HT1080 (cell line): ENCODE measurements at regions not wholly inside any gene's neighbourhood (a gene's known extent, or its start where the extent isn't known, plus 50 kb on each side); places are given as distances from the start of the nearest gene placed in this dataset.

Experiments used
- DNase-seq: peaks from one replicate; pipeline ENCODE4 v3.0.0-alpha.2; 2015; ENCODE audit warnings: low read depth

DNA sequence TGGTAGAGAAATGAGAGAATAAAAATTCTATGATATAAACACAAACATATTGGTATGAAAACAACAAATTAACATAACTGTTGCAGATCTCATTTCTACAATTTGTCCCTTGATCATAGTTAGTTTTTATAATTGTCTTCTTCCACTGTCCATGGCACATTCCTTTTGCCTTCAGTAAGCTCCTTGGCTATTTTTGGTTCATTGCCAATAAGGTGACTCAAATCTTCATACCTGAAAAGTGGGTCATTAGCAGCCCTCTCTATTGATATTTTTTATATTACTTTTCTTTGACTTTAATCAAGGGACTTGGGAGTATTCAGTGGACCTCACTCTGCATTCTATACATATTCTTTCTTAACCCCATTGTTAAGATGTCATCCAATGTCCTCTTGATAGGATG lies 552.9 kb downstream of the TDRD15 start:
- peak; percentile 57 for DNase-seq

DNA sequence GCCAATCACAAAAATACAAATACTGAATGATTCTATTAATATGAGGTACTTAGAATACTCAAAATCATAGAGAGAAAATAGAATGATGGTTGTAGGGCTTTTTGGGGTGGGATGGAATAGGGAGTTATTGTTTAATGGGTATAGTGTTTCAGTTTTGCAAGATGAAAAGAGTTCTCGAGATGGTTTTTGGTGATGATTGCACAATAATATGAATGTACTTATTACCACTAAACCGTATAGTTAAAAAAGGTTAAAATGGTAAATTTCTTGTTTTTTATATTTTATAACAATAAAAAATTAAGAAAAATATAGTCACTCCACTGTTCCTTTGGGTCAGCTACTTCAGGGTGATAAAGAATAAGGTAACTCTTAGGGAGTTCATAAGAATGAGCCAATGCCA lies 560.1 kb downstream of the TDRD15 start:
- DNase-seq = no peak

DNA sequence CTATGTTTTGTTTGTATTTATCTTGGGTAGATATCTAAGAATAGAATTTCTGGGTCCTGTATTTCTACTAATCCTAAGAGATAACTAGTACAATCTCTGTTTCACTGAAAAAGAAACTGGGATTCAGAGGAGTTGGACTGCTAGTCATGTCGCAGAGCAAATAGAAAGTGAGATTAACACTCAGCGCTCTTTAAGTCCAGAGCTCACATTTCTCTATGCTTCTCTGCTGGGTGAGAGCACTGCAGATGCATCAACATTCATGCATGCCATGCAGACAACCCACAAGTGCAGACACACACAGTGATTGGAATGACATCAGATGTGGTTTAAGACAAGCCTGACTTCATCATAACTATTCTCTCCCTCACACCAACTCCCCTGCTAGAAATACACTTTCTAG lies 563.8 kb downstream of the TDRD15 start:
- DNase-seq = no peak

DNA sequence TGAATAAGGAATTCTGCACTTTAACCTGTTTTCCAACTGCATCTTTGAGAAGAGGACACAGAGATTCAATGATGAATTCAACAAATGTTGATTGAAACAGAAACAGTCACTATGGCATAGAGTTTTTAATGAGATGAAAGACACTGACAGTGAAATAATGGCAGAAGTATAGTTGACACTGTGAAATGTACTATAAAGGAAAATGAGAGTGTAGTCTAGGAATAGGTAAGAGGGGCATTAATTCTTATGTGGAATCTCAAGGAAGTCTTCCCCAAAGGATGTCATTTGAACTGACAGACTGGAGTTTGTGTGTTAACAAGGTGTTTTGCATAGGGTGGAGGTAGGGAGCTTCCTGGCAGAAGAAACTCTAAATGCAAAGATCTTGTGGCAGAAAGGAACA lies 566.2 kb downstream of the TDRD15 start:
- no peak for DNase-seq

DNA sequence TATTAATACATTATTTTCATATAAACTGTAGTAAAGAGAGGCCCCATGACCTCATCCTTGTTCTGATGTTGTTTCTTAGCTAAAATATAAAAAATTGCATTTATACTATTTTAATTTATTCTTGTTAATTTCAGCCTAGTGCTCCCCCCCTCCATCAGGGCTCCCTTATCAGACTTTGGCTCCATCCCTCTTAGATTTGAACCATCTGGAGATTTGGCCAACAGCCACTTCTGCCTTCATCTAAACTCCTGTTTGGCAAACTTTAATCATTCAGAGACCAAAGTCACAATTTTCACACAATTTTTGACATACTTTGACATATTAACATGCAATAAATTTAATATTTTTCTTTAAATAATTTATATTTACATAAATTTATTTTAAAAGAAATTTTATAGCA lies 569.3 kb downstream of the TDRD15 start:
- DNase-seq = no peak

DNA sequence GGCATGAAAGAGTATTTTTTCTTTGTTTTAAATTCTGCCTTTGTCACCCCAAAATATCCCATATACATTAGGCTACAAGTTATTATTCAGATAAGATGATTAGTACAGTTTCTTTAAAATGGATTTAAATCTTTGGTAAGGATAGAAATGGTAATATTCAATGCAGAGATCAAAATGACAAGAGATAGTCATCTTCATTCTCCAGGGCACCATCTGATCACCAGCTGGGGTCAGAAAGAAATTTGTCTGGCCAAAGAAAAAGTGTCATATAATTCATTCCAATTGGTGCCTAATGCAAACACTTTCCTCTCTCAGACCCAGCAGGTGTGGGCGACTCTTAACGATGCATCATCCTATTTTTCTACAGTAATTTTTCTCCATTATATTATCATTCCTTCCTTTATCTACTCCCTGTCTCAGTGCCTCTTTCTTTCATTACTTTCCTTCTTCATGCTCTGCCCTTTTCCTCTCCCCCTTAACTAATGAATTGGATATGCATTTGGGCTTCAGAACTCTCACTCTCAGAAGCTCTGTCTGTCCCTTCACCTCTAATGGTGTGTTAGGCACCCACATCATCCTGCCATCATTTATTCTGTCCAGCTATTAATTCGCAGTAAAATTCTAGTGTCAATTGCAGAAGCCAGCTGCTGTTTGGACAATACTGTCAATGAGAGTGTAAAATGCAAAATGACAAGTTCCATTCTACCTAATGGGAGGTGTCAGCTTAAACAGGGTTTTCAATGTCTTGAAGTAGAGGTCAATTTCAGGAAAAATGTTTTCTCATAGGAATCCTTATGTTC lies 570.5 kb downstream of the TDRD15 start:
- DNase-seq = no peak

DNA sequence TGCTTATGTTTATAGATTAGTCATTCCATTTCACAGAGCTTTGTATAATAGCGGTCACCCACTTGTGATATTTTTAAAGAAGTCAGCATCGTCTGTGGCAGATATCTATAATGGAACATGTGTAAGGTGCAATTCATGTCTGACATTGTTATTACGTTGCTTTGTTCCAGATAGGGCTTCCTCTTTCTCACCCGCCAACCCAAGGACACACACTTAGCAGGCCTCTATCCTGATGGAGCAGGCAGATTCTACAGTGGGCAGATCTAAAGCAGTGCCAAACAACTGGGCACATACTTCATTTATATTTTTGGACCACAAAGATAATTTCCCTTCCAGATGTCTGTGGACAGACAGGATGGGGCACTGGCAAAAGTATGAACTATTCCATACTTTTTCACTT lies 573.1 kb downstream of the TDRD15 start:
- no peak for DNase-seq

DNA sequence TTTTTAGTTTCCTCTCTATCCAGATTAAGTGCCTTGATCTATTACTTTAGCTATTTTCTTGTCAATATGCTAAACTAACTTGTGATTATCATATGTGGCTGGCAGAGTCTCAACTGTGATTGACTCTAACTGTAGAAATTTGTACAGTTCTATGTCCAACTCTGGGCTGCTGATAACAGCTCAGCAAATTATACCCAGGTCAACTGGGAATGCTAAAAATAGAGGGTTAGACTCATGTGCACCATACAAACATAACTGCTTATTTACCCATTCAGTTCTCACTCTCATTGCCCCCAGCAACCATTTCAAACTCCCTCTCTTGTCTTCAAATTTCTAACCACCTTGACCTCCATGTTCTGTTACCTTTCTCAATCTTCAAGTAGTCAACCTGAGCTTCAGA lies 576.9 kb downstream of the TDRD15 start:
- no peak for DNase-seq

DNA sequence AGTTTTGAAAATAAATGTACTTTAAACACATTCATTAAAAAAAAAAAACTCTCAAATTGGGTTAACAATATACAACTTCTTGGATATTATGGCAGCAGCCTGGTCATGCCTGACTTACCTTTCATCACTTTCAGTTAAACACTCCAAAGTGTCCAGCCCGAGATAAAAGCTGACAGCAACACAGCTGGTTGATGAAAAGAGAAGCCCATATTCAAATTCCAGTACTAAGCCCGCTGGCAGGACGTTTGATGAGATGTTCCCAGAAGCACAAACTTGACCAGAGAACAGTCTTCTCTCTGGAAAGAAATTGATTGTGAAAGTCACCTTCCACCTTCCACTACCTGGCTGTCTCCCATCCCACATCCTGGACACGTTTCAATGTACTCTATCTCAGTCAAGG lies 586.3 kb downstream of the TDRD15 start:
- no peak for DNase-seq

DNA sequence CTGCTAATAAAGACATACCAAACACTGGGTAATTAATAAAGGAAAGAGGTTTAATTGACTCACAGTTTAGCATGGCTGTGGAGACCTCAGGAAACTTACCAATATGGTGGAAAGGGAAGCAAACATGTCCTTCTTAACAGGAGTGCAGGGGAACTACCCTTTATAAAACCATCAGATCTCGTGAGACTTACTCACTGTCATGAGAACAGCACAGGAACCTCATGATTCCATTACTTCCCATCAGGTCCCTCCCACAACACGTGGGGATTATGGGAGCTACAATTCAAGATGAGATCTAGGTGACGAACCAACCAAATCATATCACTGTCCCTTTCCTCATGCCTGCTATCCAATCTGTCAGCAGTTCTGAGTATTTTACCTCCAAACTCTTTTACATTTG lies 586.7 kb downstream of the TDRD15 start:
- DNase-seq = peak; percentile 63

DNA sequence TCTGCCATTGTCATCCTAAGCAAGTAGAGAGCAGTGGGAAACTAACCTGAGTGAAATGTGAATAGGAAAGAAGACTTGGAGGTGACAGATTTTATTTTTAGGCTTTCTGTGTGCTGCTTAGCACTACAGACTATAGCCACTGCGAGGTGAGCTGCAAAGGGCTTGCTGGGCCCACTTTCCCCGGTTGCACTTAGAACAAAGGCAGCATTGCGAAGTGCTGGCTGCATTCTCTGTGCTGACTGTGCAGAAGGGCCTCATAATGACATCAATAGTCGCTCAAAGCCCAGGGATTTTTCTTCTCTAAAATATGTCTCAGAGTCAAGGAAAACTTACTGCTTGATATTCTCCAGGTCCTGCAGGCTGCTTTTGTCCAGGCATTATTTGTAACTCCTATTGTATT lies 592.1 kb downstream of the TDRD15 start:
- no peak for DNase-seq

DNA sequence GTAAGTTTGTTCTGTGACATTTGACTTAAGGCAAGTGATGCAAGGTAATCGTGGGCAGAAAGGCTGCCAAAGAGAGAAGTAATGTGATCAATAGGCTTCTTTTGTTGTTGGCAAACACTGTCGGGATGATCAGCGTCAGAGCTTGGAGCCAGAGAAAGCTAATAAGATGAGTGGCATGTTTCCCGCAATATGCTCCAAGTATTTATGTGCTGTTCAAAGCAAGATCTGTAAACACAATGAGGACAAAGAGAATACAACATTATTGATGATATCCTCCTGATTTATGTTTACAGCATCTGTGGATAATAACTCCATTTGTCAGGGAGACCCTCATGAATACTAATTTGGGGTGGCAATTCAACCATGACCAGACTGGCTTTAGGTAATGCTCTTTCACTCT lies 603.3 kb downstream of the TDRD15 start:
- DNase-seq = no peak

DNA sequence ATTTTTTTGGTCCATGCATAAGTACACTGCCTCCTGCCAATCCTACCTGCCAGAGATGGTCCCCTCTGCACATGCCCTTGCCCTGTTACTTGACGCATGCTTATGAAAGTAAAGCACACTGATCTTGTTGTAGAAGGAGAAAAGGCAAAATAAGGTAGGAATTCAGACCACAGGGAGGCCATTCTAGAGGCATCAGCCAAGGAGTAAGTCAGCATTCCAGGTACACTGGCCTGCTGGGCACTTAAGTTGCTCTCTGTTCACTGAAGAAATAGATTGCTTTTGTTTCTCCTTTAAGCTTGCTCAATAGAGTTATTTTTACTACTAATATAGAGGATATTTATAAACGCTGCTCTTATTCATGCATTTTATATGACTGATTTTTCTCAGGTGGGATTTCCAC lies 604.4 kb downstream of the TDRD15 start:
- no peak for DNase-seq

DNA sequence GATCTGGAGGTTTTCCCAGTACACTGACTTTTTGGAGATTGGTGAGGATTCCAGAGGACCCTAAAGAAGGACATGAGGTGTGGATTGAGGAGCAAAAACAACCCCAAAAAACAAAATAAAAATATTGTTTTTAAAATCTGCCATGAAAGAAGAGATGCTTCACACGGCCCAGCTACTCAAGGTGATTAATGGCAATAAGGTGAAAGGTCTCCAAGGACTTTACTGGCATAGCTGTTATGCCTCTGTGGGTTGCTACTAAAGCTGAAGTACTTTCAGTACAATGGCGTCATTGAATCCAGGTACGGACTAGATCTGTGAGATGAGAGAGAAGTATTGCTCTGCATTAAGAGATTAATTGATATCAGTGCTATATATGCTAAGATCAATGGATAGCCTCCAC lies 606.4 kb downstream of the TDRD15 start:
- DNase-seq = no peak

DNA sequence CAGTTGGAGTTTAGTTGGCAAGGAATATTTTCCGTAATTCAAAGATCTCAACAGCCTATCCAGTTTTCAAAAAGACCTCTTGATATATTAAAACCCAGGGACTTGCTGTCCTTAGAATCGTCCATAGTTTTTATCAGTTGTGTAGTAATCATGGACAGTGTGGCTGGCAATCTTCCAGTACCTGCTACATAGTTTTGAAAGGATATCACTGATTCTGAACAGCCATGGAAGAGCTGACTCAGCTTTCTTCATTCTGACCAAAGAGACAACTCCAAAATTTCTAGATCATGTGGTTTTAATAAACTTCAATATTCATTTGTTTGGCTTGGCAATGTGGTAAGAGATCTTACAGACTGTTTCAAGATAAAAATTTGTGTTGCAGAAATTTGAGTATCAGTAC lies 616.7 kb downstream of the TDRD15 start:
- no peak for DNase-seq

DNA sequence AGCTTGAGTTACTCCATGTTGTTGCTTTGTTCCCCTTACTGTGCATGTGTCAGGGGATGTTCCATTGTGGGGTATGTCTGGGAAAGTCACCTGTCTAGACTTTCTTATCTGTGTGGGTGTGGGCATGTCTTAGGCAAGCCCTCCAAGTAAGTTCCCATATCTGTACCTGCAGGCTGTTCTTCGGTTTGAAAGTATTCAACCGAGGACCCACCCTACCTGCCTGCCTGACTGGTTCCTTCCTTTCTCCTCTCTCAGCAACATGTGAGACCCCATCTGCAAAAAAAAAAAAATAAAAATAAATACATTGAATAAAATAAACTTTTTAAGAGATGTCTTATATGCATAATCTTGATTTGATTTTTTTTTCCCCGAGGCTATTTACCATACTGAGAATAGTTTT lies 622.7 kb downstream of the TDRD15 start:
- no peak for DNase-seq

DNA sequence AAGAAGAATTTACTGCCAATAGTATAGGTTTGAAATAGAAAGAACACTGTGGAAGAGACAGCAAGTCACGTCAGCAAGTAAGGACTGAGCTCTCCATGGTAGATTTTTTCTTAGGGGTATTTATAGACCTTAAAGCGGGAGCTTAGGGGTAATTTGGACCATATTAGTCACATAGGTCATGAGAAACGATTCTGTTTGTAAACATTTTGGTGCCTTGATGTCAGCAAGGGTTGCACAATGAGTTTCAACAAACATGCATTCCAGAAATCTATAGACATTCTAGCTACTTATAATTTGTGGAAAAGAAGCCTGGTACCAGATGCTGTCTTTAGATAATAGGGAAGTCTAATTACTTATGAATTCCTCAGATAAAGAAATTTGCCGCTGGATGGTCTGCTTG lies 624.7 kb downstream of the TDRD15 start:
- no peak for DNase-seq

DNA sequence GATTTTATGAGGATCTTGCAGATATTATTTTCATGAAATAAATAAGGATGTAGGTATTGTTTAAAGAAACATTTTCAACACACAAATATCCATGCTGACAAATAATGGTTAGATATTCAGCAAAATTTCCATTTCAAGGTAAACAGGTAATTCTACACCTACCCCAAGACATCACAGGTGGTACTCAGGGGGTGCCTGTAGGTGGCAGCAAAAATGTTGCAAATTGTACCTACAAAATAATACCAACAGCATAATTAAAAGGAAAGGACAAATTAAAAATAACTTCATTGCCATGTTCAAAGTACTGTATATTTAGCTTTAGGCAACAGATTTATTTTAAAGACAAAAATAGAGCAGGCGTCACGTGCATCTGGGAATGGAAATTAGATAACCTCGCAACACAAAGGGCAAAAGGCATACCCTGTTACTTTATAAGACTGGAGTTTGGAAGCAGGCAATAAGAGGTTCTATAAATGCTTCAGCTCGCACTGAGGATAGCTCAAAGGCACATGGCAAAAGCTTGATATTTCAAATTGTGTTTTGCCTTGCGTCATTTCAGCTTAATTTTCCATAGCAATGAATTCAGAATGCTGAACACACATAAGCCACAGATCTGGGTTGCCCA lies 630.5 kb downstream of the TDRD15 start:
- DNase-seq = no peak

DNA sequence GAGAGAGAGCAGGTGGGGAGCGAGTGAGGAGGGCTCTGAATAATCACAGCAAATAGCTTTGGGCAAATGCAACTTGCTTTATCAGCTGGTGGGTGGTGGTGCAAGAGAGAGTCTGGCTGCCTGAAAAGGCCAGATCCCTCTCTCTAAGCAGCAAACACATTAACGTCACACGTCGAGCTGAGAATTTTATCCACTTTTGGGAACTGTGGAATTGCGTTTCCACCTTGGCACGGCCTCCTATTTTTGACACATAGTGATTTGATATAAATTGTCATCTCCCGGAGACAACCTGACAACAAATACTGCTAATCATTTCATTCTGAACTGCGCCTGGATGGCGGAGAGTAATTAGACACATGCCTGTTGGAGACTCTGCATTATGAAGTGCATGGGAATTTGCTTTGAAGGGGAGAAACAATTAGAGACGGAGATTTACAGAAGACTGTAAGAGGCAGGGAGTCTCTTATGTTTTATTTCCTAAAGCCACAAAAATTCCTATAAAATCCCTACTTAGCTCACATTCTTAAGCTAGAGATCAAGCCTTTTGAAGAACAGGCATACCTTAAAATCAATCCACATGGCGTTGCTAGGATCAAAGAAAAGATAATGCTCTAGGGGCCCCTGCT lies 634.1 kb downstream of the TDRD15 start:
- DNase-seq = no peak

DNA sequence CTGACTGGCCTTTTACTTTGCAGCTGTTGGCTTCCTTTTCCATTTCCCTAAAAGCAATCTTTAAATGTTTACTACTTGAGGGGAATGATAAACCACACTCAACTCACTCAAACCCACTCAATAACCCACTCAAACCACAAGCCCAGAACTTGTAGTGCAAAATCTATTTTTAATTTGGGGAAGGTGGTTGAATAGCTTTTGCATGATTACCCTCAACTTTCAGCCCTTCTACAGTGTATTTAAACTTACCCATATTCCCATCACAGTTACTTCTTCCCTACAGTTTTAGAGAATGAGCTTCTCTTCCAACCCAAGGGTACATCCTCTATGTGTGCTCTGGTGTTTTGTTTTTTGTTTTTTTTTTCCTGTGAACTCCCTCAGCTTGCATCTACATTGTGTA lies 636.1 kb downstream of the TDRD15 start:
- DNase-seq = no peak

DNA sequence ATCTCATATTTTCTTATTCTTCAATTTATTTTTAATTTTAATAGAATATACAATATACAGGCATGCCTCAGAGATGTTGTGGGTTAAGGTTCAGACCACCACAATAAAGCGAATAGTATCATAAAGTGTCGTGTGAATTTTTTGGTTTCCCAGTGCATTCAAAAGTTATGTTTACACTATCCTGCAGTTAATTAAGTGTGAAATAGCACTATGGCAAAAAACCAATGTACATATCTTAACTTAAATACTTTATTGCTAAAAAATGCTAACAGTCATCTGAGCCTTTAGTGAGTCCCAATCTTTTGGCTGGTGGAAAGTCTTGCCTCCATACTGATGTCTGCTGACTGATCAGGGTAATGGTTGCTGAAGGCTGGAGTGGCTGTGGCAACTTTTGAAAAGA lies 637.6 kb downstream of the TDRD15 start:
- DNase-seq = no peak

DNA sequence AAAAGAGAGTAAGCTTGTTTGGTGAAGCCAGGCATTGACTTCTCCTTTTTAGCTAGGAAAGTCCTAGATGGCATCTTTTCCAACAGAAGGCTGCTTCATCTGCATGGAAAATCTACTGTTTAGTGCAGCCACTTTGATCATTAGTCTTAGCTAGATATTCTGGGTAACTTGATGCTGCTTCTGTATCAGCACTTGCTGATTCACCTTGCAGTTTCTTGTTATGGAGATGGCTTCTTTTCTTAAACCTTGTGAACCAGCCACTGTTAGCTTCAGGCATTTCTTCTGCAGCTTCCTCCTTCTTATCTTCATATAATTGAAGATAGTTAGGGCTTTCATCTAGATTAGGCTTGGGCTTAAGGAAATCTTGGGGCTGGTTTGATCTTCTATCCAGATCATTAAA lies 639.7 kb downstream of the TDRD15 start:
- no peak for DNase-seq

DNA sequence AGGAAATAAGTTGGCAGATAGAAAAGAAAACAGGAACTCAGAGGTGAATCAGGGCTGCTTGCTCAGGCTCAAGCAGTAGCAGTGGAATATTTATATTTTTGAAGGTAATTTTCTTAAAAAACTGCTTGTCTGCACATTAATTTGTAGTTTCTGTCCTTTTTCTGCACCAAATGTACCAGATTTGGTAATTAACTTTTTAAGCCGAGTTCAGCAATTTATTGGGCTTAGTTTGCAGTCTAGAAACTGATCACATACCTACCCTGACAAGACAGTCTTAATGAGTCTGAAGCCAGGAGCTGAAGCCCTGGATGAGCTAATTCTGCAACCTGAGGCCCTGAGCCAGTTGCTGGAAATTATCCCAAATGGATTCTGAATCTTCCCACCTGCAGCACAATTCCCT lies 647.0 kb downstream of the TDRD15 start:
- no peak for DNase-seq
